HG03159 (cell line): ENCODE measurements at regions not wholly inside any gene's neighbourhood (a gene's known extent, or its start where the extent isn't known, plus 50 kb on each side); places are given as distances from the start of the nearest gene placed in this dataset.
"Not testable (repeated sequence)": the region's sequence is repeated elsewhere in the genome, so short reads cannot be mapped to it uniquely, and the experiment has no call there.

ENCODE experiments used
- ATAC-seq: cut with Tn5 transposase; IDR thresholded peaks from one replicate; pipeline ENCODE4 v1.9.1; 2021; ENCODE audit warnings: mild to moderate bottlenecking, moderate library complexity; ENCODE audit not compliant: unreplicated experiment

DNA sequence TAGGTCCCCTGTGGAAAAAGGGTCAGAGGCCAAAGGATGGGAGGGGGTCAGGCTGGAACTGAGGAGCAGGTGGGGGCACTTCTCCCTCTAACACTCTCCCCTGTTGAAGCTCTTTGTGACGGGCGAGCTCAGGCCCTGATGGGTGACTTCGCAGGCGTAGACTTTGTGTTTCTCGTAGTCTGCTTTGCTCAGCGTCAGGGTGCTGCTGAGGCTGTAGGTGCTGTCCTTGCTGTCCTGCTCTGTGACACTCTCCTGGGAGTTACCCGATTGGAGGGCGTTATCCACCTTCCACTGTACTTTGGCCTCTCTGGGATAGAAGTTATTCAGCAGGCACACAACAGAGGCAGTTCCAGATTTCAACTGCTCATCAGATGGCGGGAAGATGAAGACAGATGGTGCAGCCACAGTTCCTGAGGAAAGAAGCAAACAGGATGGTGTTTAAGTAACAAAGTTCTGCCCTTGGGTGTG is 165.8 kb downstream of the RPIA start:
- ATAC-seq = peak; percentile 11

DNA sequence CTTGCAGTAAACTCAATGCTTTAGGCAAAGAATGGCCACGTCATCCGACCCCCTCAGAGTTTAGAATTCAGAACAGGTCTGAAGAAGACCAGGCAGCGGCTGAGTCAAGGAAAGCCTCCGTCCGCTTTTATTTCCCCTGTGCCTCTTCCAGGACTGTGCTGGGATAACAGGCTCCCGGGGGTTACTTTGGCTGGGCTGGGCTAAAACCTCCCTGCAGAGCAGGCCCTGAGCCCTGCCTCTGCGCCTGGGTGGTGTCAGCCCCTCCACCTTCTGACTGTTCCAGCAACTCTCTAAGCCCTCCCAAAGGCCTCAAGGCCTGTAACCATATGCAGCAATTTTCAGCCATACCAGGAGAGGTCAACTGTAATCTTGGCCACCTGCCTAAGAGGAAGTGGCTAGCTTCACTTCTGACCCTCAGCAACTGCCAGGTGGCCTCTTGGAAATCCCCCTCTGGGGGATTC is 166.5 kb downstream of the RPIA start:
- peak; percentile 19 for ATAC-seq

GRCh38 chr2:88859461-88859860 is 168.0 kb downstream of the RPIA start:
- ATAC-seq = no peak

DNA sequence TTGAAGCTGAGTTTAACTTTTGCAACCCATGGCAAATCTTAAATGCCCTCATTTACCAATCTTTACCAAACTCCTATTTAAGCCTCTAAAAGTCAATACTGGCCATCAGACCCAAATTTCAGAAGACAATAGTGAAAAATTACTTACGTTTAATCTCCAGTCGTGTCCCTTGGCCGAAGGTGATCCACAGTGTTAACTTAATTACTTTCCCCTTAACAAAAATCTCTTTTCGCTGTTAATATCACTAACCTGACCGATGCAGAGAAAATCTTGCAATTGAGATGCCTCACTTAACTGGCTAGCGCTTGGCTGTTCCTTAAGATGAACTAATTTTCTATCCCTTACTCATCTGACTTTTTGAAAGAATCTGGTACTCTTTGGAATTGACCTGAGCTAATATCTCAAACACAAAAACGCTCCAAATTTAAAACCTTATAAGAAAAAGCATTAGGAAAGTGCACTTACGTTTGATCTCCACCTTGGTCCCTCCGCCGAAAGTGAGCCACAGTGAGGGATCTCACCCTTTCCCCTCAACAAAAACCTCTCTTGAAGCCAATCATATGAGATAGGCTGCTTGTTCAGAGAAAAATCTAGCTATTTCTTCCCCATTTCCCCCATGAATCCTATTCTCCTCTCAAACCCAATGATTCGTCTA is 169.1 kb downstream of the RPIA start:
- no peak for ATAC-seq

DNA sequence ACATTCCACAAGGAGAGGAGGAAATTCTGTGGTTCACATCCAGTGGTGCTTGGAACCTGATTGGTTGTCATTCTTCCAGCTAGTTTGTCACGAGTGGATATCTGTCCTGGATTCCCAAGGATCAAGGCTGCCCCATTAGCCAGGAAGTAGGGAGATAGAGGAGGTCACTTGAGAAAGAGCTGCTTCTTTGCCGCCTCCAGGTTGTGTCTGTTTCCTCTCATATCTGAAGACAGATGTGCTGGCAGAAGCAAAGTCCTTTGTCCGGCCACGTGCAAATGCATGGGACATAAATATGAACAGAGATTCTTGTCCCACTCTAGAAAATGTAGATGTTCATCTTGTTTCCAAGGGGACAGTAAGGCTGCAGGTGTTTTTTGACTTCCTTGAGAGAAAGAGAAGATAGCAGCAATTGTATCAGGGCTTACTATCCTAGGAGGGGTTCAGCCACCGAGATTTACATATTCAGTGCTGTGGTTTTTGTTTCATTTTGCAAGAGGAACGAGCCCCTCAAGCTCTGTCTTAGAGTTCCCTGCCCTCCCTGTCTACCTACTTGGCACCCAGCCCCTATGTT is 174.4 kb downstream of the RPIA start:
- ATAC-seq = peak; percentile 61

GRCh38 chr2:88866756-88867155 is 175.3 kb downstream of the RPIA start:
- ATAC-seq = no peak

GRCh38 chr2:88868861-88869260 is 177.4 kb downstream of the RPIA start:
- no peak for ATAC-seq

DNA sequence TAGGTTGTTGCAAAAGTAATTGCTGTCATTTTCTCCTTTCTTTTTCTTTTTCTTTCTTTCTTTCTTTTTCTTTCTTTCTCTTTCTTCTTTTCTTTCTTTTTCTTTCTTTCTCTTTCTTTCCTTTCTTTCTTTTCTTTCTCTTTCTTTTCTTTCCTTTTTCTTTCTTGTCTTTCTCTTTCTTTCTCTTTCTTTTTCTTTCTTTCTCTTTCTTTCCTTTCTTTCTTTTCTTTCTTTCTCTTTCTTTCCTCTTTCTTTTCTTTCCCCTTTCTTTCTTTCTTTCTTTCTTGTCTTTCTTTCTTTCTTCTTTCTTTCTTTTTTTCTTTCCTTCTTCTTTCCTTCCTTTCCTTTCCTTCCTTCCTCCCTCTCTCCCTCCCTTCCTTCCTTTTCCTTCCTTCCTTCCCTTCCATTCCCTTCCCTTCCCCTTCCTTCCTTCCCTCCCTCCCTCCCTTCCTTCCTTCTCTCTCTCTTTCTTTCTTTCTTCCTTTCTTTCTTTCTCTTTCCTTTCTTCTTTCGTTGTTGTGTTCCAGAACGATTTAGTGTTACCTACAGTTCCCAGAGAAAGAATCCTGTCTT is 178.9 kb downstream of the RPIA start:
- no peak for ATAC-seq

- no peak for ATAC-seq
Measured at GRCh38 chr2:88871336-88871735, 179.9 kb downstream of the RPIA start.

GRCh38 chr2:88873620-88874019 is 182.1 kb downstream of the RPIA start:
- ATAC-seq = no peak

DNA sequence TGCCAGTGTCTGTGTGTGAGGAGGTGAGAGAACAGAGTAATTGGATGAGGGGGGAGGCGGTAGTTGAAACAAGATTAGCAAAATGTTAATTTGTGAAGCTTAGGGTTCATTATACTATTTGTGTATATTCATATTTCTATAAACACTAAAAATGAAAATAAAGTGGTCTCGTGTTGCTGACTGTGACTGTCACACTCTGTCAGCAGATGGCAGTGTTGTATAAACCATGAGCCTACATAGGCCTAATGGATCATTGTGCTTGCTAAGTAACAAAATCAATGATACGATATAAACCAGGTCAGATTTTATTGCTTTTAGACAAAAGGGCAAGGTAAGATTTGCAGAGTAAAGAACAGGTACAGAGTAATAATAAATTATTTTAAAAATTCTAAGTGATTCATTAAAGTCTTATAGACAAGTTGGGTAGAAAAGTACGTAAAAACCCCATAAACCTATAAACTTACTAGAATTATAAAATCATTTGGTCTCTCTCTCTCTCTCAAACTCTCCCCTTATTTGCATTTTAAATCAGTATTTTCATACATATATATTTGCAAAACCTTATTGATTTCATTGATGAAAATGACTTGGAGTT is 182.7 kb downstream of the RPIA start:
- no peak for ATAC-seq

DNA sequence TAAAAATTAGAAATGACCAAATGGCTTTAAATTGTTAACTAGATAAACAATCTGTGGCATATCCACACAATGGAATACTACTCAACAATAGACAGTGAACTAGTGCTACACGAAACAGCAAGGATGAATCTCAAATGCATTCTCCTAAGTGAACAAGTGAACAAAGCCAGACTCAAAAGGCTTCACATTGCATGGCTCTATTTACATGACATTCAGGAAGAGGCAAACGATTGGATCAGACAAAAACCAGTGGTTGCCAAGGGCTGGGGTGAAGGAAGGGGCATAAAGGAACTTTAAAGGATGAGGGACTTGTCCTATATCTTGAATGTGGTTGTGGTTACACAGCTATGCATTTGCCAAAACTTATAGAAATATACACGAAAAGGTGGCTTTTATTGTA is 184.3 kb downstream of the RPIA start:
- no peak for ATAC-seq

DNA sequence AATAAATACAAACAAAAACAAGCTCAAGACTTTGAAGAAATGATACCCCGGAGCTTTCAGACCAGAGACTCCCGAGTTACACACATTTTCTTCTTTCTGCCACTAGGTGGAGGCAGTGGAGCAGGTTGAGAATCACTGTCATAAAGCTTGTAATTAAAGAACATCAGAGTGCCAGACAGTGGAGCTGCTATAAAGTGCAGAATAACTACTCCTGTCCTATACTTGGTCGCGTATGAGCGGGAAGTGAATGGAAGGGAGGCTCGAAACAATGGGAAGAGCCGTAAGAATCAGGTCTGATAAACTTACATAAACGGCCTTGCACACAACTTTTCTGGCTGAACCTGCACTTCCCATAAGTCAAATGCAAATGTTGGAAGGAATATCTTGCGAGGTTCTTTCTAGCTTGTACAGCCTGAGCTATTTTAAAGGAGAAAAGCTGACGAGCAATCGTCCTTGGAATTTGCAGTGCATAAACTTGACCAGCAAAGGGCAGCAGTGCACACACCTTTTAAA is 189.0 kb downstream of the RPIA start:
- ATAC-seq = peak; percentile 55

DNA sequence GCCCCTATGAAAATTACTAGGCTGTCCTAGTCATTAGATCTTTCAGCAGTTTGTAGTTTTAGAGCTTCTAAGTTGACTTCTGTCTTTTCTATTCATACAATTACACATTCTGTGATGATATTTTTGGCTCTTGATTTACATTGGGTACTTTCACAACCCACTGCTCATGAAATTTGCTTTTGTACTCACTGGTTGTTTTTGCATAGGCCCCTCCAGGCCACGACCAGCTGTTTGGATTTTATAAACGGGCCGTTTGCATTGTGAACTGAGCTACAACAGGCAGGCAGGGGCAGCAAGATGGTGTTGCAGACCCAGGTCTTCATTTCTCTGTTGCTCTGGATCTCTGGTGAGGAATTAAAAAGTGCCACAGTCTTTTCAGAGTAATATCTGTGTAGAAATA is 193.8 kb downstream of the RPIA start:
- peak; percentile 90 for ATAC-seq

DNA sequence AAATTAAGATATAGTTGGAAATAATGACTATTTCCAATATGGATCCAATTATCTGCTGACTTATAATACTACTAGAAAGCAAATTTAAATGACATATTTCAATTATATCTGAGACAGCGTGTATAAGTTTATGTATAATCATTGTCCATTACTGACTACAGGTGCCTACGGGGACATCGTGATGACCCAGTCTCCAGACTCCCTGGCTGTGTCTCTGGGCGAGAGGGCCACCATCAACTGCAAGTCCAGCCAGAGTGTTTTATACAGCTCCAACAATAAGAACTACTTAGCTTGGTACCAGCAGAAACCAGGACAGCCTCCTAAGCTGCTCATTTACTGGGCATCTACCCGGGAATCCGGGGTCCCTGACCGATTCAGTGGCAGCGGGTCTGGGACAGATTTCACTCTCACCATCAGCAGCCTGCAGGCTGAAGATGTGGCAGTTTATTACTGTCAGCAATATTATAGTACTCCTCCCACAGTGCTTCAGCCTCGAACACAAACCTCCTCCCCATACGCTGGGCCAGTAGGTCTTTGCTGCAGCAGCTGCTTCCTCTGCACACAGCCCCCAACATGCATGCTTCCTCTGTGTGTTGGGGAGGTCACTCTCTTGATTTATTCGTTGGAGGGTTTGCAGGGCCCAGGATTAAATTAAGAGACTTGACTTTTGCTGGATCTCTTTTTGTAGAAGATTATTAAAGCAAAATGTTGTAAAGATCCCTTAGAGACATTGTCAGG is 194.4 kb downstream of the RPIA start:
- ATAC-seq = no peak

DNA sequence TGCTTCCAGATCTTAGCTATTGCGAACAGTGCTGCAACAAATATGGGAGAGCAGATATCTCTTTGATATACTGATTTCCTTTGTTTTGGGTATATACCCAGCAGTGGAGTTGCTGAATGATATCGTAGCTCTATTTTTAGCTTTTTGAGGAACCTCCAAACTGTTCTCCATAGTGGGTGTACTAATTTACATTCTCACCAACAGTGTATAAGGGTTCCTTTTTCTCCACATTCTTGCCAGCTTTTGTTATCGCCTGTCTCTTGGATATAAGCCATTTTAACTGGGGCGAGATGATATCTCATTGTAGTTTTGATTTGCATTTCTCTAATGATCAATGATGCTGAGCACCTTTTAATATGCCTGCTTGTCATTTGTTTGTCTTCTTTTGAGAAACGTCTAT is 196.0 kb downstream of the RPIA start:
- not testable (repeated sequence) for ATAC-seq

DNA sequence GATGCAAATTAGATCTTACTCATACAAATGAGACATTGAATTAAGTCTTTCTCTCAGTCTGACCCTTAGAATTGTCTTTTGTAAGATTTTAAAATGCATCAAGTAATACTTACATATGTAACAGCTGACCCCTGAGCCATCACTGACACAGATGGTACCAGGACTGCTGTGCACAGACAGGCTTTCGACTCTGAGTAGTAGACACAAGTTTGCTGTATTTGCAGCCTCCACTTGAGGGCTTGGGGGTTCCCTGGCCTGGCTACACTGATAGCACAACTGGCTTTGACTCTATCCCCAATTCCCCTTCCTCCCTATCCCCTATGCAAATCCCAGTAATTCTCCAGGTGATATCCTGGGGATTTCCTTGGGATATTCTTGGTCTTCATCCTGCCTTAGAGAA is 200.7 kb downstream of the RPIA start:
- no peak for ATAC-seq

GRCh38 chr2:88892788-88893187 is 201.3 kb downstream of the RPIA start:
- no peak for ATAC-seq

DNA sequence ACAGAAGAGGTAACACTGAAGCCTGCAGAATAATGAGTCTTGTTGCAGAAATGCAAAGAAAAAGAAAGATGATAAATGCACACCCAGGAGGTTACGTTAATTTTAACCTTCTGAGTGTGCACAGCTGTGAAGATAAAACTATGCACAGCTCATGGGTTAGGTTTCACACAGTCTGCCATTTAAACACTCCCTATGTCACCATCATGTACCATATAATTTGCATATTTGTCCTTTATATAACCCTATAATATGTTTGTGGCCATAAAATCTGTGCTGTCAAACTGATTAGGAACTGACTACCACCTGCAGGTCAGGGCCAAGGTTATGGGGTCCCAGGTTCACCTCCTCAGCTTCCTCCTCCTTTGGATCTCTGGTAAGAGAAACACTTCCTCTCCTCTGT is 205.5 kb downstream of the RPIA start:
- no peak for ATAC-seq

DNA sequence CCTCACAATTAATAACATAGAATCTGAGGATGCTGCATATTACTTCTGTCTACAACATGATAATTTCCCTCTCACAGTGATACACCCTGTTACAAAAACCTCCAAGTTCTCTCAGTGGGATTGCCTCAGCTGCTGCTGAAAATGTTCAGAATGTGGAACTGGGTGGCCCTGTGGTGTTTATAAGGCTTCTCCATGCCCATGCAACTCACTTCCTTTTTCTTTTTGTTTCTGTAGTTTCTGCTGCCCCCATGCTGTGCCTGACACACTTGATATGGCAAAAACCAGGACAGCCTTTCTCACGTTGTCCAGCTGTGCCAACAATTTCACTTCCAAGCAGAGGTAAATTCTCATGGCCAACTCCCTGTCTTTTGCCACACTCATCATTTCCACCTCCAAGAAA is 206.2 kb downstream of the RPIA start:
- no peak for ATAC-seq

DNA sequence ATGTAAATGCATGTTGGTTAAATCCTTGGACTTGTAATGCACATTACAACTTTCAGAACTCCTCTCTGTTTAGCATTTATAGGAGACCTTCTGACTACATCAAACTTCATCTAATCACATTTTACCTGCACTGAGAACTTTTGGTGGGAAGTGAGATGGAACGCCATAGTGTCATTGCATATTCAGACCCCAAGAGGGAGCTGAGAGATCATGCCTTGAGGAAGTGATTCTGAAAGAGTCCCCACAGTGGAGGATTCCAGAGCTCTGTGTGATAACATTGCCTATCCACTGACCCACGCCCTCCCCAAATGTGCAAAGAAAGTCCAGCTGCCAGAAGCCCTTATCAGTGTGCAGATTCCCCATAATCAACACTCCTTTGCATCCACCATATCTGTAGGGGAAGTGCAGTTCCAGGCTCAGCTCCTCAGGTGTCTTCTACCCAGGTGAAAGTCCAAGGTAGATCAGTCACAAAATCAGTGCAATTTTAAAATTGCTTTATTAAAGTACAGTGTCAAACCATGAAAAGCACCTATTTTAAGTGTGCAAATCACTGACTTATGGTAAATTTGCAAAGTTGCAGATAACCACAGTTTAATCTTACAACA is 212.4 kb downstream of the RPIA start:
- ATAC-seq = peak; percentile 63
